Glomerular endothelial cell (primary cell): ENCODE measurements at regions not wholly inside any gene's neighbourhood (a gene's known extent, or its start where the extent isn't known, plus 50 kb on each side); places are given as distances from the start of the nearest gene placed in this dataset.

Source experiments
- DNase-seq: peaks from one replicate; pipeline ENCODE4 v3.0.0-alpha.2; 2011; ENCODE audit warnings: low read depth, low spot score; ENCODE audit errors: extremely low read depth

GRCh38 chr2:215749092-215749957 is 264.0 kb downstream of the MREG start:
- no peak for DNase-seq

- DNase-seq: no peak
Measured at GRCh38 chr2:215748446-215748845, 264.9 kb downstream of the MREG start.

- no peak for DNase-seq
Measured at GRCh38 chr2:215746887-215747615, 266.3 kb downstream of the MREG start.

GRCh38 chr2:215746226-215746886 is 267.0 kb downstream of the MREG start:
- no peak for DNase-seq

GRCh38 chr2:215745331-215745730 is 268.0 kb downstream of the MREG start:
- no peak for DNase-seq

GRCh38 chr2:215744514-215744913 is 268.8 kb downstream of the MREG start:
- DNase-seq: no peak

GRCh38 chr2:215743066-215743465 is 270.3 kb downstream of the MREG start:
- DNase-seq: no peak

GRCh38 chr2:215742021-215742420 is 271.3 kb downstream of the MREG start:
- DNase-seq: no peak

GRCh38 chr2:215740071-215740470 is 273.3 kb downstream of the MREG start:
- no peak for DNase-seq

- DNase-seq: no peak
Measured at GRCh38 chr2:215738351-215738750, 275.0 kb downstream of the MREG start.

GRCh38 chr2:215737477-215737876 is 275.9 kb downstream of the MREG start:
- no peak for DNase-seq

GRCh38 chr2:215736653-215737290 is 276.6 kb downstream of the MREG start:
- no peak for DNase-seq

- no peak for DNase-seq
Measured at GRCh38 chr2:215731108-215731658, 282.2 kb downstream of the MREG start.

- no peak for DNase-seq
Measured at GRCh38 chr2:215729985-215730620, 283.2 kb downstream of the MREG start.

GRCh38 chr2:215728504-215729065 is 284.8 kb downstream of the MREG start:
- DNase-seq: no peak

- no peak for DNase-seq
Measured at GRCh38 chr2:215727507-215728503, 285.5 kb downstream of the MREG start.

GRCh38 chr2:215726070-215726469 is 287.3 kb downstream of the MREG start:
- DNase-seq: no peak

GRCh38 chr2:215724146-215724545 is 288.3 kb upstream of the FN1 start:
- no peak for DNase-seq

GRCh38 chr2:215723631-215724011 is 287.8 kb upstream of the FN1 start:
- no peak for DNase-seq
